Mesenchymal stem cell (in vitro differentiated cells and primary cell): ENCODE measurements at regions not wholly inside any gene's neighbourhood (a gene's known extent, or its start where the extent isn't known, plus 50 kb on each side); places are given as distances from the start of the nearest gene placed in this dataset.
"Not testable (repeated sequence)": the region's sequence is repeated elsewhere in the genome, so short reads cannot be mapped to it uniquely, and the experiment has no call there.

Experiments
- DNase-seq: peaks from one replicate; pipeline ENCODE4 v3.0.0-alpha.2; 2013
- H2AFZ ChIP-seq: one replicate; pipeline ENCODE4 v1.6.1; 2013; ENCODE audit warnings: low read depth, mild to moderate bottlenecking, control low read depth, inconsistent platforms, low read length, moderate library complexity
- H2AK5ac ChIP-seq: 2 replicates; pipeline ENCODE4 v1.6.1; 2013; ENCODE audit warnings: low read length, moderate library complexity, mild to moderate bottlenecking, inconsistent platforms; ENCODE audit not compliant: severe bottlenecking
- H2BK120ac ChIP-seq: one replicate; pipeline ENCODE4 v1.6.1; 2013; ENCODE audit warnings: low read depth, mild to moderate bottlenecking, inconsistent platforms, low read length, moderate library complexity
- H2BK12ac ChIP-seq, 2 experiments: one replicate each; pipeline ENCODE4 v1.6.1; 2013; ENCODE audit warnings: inconsistent platforms in 2 of 2, low read length in 2 of 2, mild to moderate bottlenecking in 2 of 2, moderate library complexity in 2 of 2, control low read depth in 1 of 2
- H2BK15ac ChIP-seq: one replicate; pipeline ENCODE4 v1.6.1; 2013; ENCODE audit warnings: mild to moderate bottlenecking, low read depth, inconsistent platforms; ENCODE audit not compliant: poor library complexity, severe bottlenecking
- H2BK5ac ChIP-seq: 2 replicates; pipeline ENCODE4 v1.6.1; 2013; ENCODE audit warnings: low read depth, mild to moderate bottlenecking, low read length, control low read depth, inconsistent platforms; ENCODE audit not compliant: poor library complexity, severe bottlenecking
- H3K14ac ChIP-seq, 2 experiments: one replicate each; pipeline ENCODE4 v1.6.1; 2013; ENCODE audit warnings: inconsistent platforms in 2 of 2, low read length in 2 of 2, control low read depth in 1 of 2, mild to moderate bottlenecking in 1 of 2, moderate library complexity in 1 of 2
- H3K18ac ChIP-seq, 2 experiments: one replicate each; pipeline ENCODE4 v1.6.1; 2013; ENCODE audit warnings: inconsistent platforms in 2 of 2, low read length in 2 of 2, control low read depth in 1 of 2, low read depth in 1 of 2, mild to moderate bottlenecking in 1 of 2
- H3K23ac ChIP-seq, 2 experiments: one replicate each; pipeline ENCODE4 v1.6.1; 2013; ENCODE audit warnings: inconsistent platforms in 2 of 2, low read length in 2 of 2, mild to moderate bottlenecking in 2 of 2, moderate library complexity in 2 of 2, control low read depth in 1 of 2
- H3K27ac ChIP-seq: 2 replicates; pipeline ENCODE4 v1.5.1; 2013; ENCODE audit warnings: mild to moderate bottlenecking, moderate library complexity, low read length, control low read depth, inconsistent platforms; ENCODE audit not compliant: poor library complexity, severe bottlenecking
- H3K27me3 ChIP-seq, 2 experiments: 2 replicates each; pipeline versions ENCODE4 v1.6.1 to v1.7.0; 2013; ENCODE audit warnings: low read length in 2 of 2, mild to moderate bottlenecking in 2 of 2, moderate library complexity in 2 of 2, control low read depth in 1 of 2, inconsistent platforms in 1 of 2; ENCODE audit not compliant: control insufficient read depth in 1 of 2, insufficient read depth in 1 of 2
- H3K36me3 ChIP-seq, 2 experiments: 2 replicates each; pipeline versions ENCODE4 v1.6.1 to v1.7.0; 2013; ENCODE audit warnings: low read length in 2 of 2, control low read depth in 1 of 2, inconsistent platforms in 1 of 2, low read depth in 1 of 2, mild to moderate bottlenecking in 1 of 2; ENCODE audit not compliant: insufficient read depth in 2 of 2, control insufficient read depth in 1 of 2
- H3K4ac ChIP-seq, 2 experiments: one replicate each; pipeline ENCODE4 v1.6.1; 2013; ENCODE audit warnings: inconsistent platforms in 2 of 2, low read length in 2 of 2, mild to moderate bottlenecking in 2 of 2, moderate library complexity in 2 of 2, control low read depth in 1 of 2, low read depth in 1 of 2
- H3K4me1 ChIP-seq: 2 replicates; pipeline ENCODE4 v1.6.1; 2013; ENCODE audit warnings: low read depth, low read length, control low read depth; ENCODE audit not compliant: control insufficient read depth, insufficient read depth
- H3K4me2 ChIP-seq: 2 replicates; pipeline ENCODE4 v1.6.1; 2013; ENCODE audit warnings: low read length, mild to moderate bottlenecking, inconsistent platforms; ENCODE audit not compliant: poor library complexity, severe bottlenecking
- H3K4me3 ChIP-seq, 2 experiments: 2 replicates each; pipeline versions ENCODE4 v1.5.1 to v1.7.0; 2013; ENCODE audit warnings: low read length in 2 of 2, mild to moderate bottlenecking in 2 of 2, control low read depth in 1 of 2, low read depth in 1 of 2; ENCODE audit not compliant: insufficient read depth in 1 of 2
- H3K79me1 ChIP-seq: replicated peaks from 2 replicates; pipeline ENCODE4 v1.6.1; 2013; ENCODE audit warnings: mild to moderate bottlenecking, control low read depth, low read length, inconsistent platforms; ENCODE audit not compliant: poor library complexity, severe bottlenecking
- H3K9ac ChIP-seq: 2 replicates; pipeline ENCODE4 v1.7.0; 2013; ENCODE audit warnings: mild to moderate bottlenecking, low read length, moderate library complexity
- H3K9me3 ChIP-seq: 2 replicates; pipeline ENCODE4 v1.7.0; 2013; ENCODE audit warnings: mild to moderate bottlenecking, low read length; ENCODE audit not compliant: control insufficient read depth
- H4K8ac ChIP-seq: one replicate; pipeline ENCODE4 v1.6.1; 2013; ENCODE audit warnings: inconsistent platforms, mild to moderate bottlenecking, low read length, moderate library complexity
- H4K91ac ChIP-seq: one replicate; pipeline ENCODE4 v1.6.1; 2013; ENCODE audit warnings: mild to moderate bottlenecking, low read length, inconsistent platforms
- WGBS: methylation state at CpG from one replicate; pipeline ENCODE4 v1.1.7; 2013; ENCODE audit warnings: mixed read lengths; 5-methylcytosine and 5-hydroxymethylcytosine counted together

DNA sequence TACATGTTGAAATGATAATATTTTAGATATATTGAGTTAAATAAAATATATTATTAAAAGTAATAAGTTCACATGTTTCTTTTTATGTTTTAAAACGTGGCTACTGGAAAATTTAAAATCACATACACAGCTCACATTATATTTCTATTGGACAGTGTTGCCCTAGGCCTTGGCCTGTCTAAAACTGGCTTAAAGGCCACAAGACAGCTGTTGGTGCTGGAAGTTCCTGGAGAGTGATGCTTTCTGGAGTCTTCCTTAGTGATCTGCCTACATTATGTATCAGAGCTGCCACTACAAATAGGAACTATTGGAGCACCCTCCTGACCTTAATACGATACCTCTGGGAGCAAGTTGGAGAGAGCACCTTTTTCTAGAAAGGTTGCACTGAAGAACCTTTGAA is 254.1 kb upstream of the C2CD4B start:
- DNase-seq: no peak
- 100% methylated on average over 1 of the region's 2 CpGs for WGBS
- Histone ChIP-seq H4K91ac (no peak overlapping the region), H3K4ac (no peak overlapping the region), H3K9ac (no peak overlapping the region), H2BK12ac (no peak overlapping the region), H3K4me3 (no peak overlapping the region), H3K27ac (peak overlapping the region; percentile 83), H3K4me2 (no peak overlapping the region), H2BK5ac (no peak overlapping the region), H2AFZ (no peak overlapping the region), H3K4me1 (peaks cover 12% of the 10 kb centered on the region), H3K79me1 (peaks cover 33% of the 10 kb centered on the region), H2BK120ac (no peak overlapping the region), H3K18ac (no peak overlapping the region), H3K9me3 (no peaks in the 10 kb centered on the region), H2BK15ac (no peak overlapping the region), H3K27me3 (no peaks in the 10 kb centered on the region), H2AK5ac (peak overlapping the region; percentile 57), H3K23ac (no peak overlapping the region), H3K14ac (no peak overlapping the region), H3K36me3 (peaks cover 0 to 5% of the 10 kb centered on the region in 2 experiments), H4K8ac (no peak overlapping the region)

GRCh38 chr15:62420371-62420770 is 255.3 kb upstream of the C2CD4B start:
- not testable (repeated sequence) for H3K4me3 ChIP-seq, H3K9ac ChIP-seq, H3K14ac ChIP-seq, H3K18ac ChIP-seq, H4K8ac ChIP-seq, H4K91ac ChIP-seq, H2AK5ac ChIP-seq, H2BK12ac ChIP-seq, H2BK5ac ChIP-seq, DNase-seq, H2BK120ac ChIP-seq, H3K9me3 ChIP-seq, H2BK15ac ChIP-seq, H3K4ac ChIP-seq, H3K23ac ChIP-seq, H2AFZ ChIP-seq, H3K36me3 ChIP-seq, H3K27me3 ChIP-seq
- H3K4me2 ChIP-seq: peak overlapping the region; percentile 55
- H3K27ac ChIP-seq: peak overlapping the region; percentile 96
- peaks cover 38% of the 10 kb centered on the region for H3K79me1 ChIP-seq
- WGBS: 98% methylated on average over 6 of the region's 6 CpGs
- H3K4me1 ChIP-seq: peaks cover 12% of the 10 kb centered on the region

- Histone ChIP-seq H3K9me3 (no peaks in the 10 kb centered on the region), H2BK5ac (peak overlapping the region; percentile 66), H3K23ac (no peak overlapping the region), H2BK15ac (no peak overlapping the region), H4K91ac (no peak overlapping the region), H3K27me3 (no peaks in the 10 kb centered on the region), H4K8ac (no peak overlapping the region), H3K9ac (no peak overlapping the region), H3K18ac (no peak overlapping the region), H2BK12ac (no peak overlapping the region), H3K4me1 (peaks cover 12% of the 10 kb centered on the region), H2BK120ac (no peak overlapping the region), H3K4me3 (no peak overlapping the region), H3K36me3 (peaks cover 0 to 5% of the 10 kb centered on the region in 2 experiments), H3K79me1 (peaks cover 43% of the 10 kb centered on the region), H3K4me2 (no peak overlapping the region), H2AK5ac (peak overlapping the region; percentile 99), H3K4ac (no peak overlapping the region), H3K14ac (no peak overlapping the region), H2AFZ (no peak overlapping the region), H3K27ac (peak overlapping the region; percentile 96)
- 93% methylated on average over 3 of the region's 3 CpGs for WGBS
- DNase-seq: no peak
These were observed 256.2 kb upstream of the C2CD4B start for GRCh38 chr15:62421289-62421688.

- Histone ChIP-seq H3K9ac (no peak overlapping the region), H4K8ac (no peak overlapping the region), H3K27ac (no peak overlapping the region), H3K36me3 (peaks cover 0 to 5% of the 10 kb centered on the region in 2 experiments), H3K79me1 (peaks cover 38% of the 10 kb centered on the region), H3K18ac (no peak overlapping the region), H3K4me2 (no peak overlapping the region), H3K4me1 (peaks cover 3% of the 10 kb centered on the region), H2AFZ (no peak overlapping the region), H3K23ac (no peak overlapping the region), H3K4me3 (no peak overlapping the region), H2BK5ac (no peak overlapping the region), H3K4ac (no peak overlapping the region), H2BK15ac (no peak overlapping the region), H4K91ac (no peak overlapping the region), H3K9me3 (no peaks in the 10 kb centered on the region), H2BK12ac (no peak overlapping the region), H3K14ac (no peak overlapping the region), H2BK120ac (no peak overlapping the region), H2AK5ac (no peak overlapping the region), H3K27me3 (no peaks in the 10 kb centered on the region)
- 85% methylated on average over 4 of the region's 4 CpGs for WGBS
- no peak for DNase-seq
These were observed 261.4 kb upstream of the C2CD4B start for GRCh38 chr15:62426387-62426956.
